ENCODE measurements at regions not wholly inside any gene's neighbourhood (a gene's known extent, or its start where the extent isn't known, plus 50 kb on each side); places are given as distances from the start of the nearest gene placed in this dataset.

DNA sequence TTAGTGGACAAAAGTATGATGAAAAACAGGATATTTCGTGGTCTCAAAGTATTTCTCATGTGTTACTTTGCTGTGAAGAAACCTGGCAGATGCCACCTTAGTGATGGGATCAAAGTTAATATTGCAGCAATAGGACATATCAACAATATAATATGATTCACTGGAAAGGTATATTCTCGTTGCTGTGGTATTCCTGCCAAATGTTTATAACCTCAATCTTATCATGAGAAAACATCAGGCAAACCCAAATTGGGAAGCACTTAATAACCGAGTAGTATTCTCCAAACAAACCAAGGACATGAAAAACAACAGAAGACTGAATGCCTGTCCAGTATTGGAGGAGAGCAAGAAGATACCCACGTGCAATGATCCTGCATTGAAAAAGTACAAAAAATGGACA is 302.6 kb upstream of the MC4R start:
- TF ChIP-seq POLR2A (IDR thresholded peaks at IDR 0.05; ENCODE audit: low read depth, low read length) (no peak), TAF1 (IDR thresholded peaks at IDR 0.05; ENCODE audit: borderline replicate concordance, low read depth, low read length) (no peak), POLR2AphosphoS5 (IDR thresholded peaks at IDR 0.05; ENCODE audit: low read depth, low read length) (no peak)
